Stimulated activated CD8-positive, alpha-beta memory T cell treated with anti-CD3 and anti-CD28 coated beads, Interleukin-15, amount 100 ng/mL, for 24 hours (primary cell): ENCODE measurements at regions not wholly inside any gene's neighbourhood (a gene's known extent, or its start where the extent isn't known, plus 50 kb on each side); places are given as distances from the start of the nearest gene placed in this dataset.
A peak's percentile ranks its signal among the peaks of the same experiment; 100 is the strongest.
"Not testable (repeated sequence)": the region's sequence is repeated elsewhere in the genome, so short reads cannot be mapped to it uniquely, and the experiment has no call there.

ENCODE experiments used
- DNase-seq: peaks from one replicate; pipeline ENCODE4 v3.0.0-alpha.2; 2020; ENCODE audit warnings: low read depth

GRCh38 chr9:85792057-85792456, 50.3 kb upstream of the AGTPBP1 start:
- not testable (repeated sequence) for DNase-seq

GRCh38 chr9:85802978-85803695, 61.4 kb upstream of the AGTPBP1 start:
- not testable (repeated sequence) for DNase-seq

DNA sequence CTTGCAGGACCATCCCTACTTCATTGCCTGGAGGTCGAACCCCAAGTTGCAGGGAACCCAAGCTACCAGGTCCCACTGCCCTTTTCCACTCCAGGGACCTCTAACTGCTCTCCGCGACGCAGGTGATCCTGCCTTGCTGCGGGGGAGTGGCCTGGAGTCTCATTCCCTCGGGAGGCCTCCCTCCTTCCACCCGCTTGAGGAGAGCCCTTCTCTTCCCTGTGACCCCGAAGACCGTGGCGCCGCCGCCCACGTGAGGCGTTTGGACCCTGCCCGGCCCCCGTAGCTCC, 63.0 kb upstream of the AGTPBP1 start:
- DNase-seq, result not testable (repeated sequence)

- DNase-seq, result peak; percentile 39
These were observed 63.6 kb upstream of the AGTPBP1 start for GRCh38 chr9:85805134-85806005.

DNA sequence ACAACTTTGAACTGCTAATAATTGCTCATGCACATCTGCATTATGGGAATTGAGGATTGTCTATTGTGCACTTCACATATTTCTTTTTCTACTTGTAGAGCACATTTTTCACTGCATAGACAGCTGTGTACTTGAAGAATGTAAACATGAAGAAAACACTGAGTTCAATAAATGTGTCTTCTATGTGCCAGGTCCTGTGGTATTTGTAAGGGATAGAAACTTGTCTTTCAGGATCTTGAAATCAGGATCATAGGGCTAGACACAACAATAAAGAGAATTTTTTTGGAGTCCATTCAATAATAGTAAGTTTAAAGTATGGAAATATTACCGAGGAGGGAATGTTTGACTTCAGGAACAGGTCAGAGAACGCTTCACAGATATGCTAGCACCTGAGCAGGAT, 66.6 kb upstream of the AGTPBP1 start:
- not testable (repeated sequence) for DNase-seq

DNA sequence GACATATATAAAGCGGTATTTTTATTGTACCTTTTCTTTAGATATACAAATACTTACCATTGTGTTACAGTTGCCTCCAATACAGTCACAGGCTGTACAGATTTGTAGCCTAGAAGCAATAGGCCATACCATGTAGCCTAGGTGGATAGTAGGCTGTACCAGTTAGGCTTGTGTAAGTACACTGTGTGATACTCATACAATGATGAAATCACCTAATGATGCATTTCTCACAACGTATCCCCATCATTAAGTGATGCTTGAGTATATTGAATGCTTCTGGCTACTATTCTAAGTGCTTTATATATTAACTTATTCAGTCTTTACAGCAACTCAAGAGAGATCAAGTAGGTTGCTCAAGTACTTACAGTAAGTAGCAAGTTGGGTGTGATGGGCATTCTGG, 71.6 kb upstream of the AGTPBP1 start:
- DNase-seq, result not testable (repeated sequence)

- DNase-seq, result not testable (repeated sequence)
These were observed 73.0 kb upstream of the AGTPBP1 start for GRCh38 chr9:85814800-85815199.

GRCh38 chr9:85818971-85819370, 77.2 kb upstream of the AGTPBP1 start:
- DNase-seq, result not testable (repeated sequence)

- not testable (repeated sequence) for DNase-seq
These were observed 78.8 kb upstream of the AGTPBP1 start for GRCh38 chr9:85820598-85820997.

GRCh38 chr9:85824949-85825348, 83.2 kb upstream of the AGTPBP1 start:
- not testable (repeated sequence) for DNase-seq

- DNase-seq, result not testable (repeated sequence)
These were observed 92.8 kb upstream of the AGTPBP1 start for GRCh38 chr9:85834591-85834990.

GRCh38 chr9:85843949-85844348, 97.0 kb upstream of the NAA35 start:
- not testable (repeated sequence) for DNase-seq

DNA sequence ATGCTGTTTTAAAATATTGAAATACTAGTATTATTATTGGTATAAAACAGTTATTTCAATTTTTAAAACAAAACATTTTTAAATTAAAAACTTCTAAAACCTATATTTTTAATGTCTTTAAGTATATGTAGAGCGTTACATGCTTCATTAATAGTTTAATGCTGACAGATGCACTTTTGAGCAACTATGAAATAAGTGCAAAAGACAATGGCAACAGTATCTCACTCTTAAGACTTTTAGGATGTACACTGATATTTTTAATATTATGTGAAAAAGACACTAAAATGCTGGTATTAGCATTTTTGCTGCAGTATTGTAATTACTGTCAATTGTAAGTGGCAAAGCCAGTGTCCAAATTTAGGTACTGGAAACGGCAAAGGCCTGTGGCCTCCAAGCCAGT, 93.2 kb upstream of the NAA35 start:
- DNase-seq, result not testable (repeated sequence)

DNA sequence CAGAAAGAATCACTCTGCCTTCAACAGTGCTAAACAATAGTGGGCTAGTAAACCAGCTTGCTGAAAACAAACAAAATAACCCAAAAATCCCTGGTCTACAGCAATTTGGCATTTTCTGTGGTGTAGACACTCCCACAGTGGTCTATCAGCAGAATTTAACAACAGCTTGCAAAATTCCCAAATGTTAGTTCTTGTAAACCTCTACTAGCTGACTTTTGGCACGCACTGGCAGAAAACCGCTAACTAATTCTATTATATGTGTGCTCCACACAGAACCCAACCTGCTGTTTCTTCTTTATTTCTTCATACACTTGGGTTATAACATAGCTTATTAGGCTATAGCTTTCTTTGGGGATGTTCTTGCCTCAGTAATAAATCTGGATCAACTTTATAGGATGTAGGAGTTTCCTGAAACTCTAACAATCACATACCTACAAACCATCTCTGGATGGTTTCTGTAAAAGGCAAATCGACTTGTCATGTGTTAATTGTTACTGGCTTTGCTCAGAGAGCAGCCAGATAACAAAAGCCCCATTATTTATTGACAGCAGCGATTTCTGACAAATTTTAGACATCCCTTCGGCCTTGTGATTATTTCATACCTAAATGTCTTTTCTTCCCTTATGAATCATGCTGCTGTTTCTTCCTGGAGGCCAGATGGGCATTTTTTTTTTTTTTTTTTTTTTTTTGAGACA, 82.7 kb upstream of the NAA35 start:
- no peak for DNase-seq

- no peak for DNase-seq
These were observed 81.2 kb upstream of the NAA35 start for GRCh38 chr9:85859765-85860164.

- DNase-seq, result not testable (repeated sequence)
These were observed 79.1 kb upstream of the NAA35 start for GRCh38 chr9:85861882-85862281.

GRCh38 chr9:85863875-85864274, 77.1 kb upstream of the NAA35 start:
- DNase-seq, result no peak

DNA sequence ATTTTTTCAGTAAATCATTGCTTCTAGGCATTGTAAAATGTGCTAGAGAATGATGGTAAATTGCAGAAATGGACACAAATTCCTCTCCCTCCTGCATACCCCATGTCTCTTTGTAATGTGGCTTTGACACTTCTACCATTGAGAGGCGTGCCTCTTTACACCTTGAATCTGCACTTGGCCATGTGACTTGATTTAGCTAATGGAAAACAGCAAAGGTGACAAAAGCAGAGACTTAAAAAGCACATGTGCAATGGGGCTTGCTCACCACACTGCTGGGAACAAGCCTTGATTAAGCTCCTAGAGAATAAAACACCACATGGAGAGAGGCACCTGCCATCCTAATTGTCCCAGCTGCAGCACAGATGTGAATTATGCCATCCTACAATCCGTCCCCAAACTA, 69.9 kb upstream of the NAA35 start:
- no peak for DNase-seq

DNA sequence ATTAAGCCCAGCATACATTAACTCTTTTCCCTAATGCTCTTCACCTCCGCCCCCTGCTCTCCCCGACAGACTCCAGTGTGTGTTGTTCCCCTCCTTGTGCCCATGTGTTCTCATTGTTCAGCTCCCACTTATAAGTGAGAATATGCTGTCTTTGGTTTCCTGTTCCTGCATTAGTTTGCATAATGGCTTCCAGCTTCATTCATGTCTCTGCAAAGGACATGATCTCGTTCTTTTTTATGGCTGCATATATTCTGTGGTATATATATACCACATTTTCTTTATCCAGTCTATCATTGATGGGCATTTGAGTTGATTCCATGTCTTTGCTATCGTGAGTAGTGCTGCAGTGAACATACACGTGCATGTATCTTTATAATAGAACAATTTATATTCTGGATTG, 69.3 kb upstream of the NAA35 start:
- DNase-seq, result not testable (repeated sequence)

DNA sequence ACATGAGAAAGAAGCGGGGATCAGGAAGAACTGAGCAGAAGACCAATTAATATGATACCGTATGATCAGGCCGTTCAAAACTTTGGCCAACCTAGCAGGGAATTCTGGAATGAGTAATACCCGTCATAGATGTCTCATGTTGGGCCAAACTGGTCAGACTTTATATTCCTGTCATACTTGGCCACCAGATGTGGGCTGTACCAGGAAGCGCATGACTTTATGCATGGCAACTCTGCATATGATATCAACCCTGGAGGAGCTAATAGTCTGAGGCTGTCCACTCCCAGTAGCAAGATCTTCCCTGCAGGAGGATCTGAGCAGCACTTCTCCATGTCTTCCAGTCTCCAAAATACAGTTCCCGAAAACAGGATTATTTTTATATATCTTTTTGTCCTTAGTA, 68.5 kb upstream of the NAA35 start:
- no peak for DNase-seq

DNA sequence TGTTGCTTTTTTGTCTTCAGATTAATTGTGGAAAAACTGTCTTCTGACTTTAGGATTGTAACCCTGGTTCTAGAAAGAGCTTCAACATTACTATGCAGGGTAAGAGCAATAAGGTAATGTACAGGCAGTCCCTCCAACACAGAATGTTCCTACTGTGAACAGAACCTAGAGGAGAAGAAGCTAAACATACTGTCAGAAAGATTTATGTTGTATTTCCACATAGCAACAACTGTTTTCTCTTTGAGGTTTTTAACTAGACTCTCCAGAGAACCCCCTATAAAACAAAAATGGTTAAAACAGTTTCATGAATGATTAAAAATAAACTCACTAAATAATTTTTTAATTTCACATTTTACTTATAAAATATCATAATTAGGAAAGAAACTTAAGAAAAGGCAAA, 64.3 kb upstream of the NAA35 start:
- no peak for DNase-seq

DNA sequence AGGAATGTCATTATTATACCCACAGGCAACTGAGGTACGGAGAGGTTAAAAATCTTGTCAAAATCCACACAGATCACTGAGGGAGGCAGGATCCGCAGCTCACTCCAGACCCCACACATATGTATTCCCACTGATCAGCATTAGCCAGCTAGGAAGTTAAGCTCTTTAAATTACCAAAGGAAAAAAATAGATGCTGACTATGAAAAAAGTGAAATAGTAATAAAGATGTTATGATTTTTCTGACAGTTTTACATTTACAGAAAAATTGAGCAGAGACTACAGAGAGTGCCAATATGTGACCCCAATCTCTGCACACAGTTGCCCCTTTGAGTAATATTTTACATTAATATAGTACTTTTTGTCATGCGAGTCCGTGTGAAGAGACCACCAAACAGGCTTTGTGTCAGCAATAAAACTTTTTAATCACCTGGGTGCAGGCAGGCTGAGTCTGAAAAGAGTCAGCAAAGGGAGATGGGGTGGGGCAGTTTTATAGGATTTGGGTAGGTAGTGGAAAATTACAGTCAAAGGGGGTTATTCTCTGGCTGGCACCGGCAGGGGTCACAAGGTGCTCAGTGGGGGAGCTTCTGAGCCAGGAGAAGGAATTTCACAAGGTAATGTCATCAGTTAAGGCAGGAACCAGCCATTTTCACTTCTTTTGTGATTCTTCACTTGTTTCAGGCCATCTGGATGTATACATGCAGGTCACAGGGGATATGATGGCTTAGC, 61.9 kb upstream of the NAA35 start:
- DNase-seq, result not testable (repeated sequence)
